HG03159 (cell line): ENCODE measurements at regions not wholly inside any gene's neighbourhood (a gene's known extent, or its start where the extent isn't known, plus 50 kb on each side); places are given as distances from the start of the nearest gene placed in this dataset.
"Not testable (repeated sequence)": the region's sequence is repeated elsewhere in the genome, so short reads cannot be mapped to it uniquely, and the experiment has no call there.

Experiments used
- ATAC-seq: cut with Tn5 transposase; IDR thresholded peaks from one replicate; pipeline ENCODE4 v1.9.1; 2021; ENCODE audit warnings: mild to moderate bottlenecking, moderate library complexity; ENCODE audit not compliant: unreplicated experiment

DNA sequence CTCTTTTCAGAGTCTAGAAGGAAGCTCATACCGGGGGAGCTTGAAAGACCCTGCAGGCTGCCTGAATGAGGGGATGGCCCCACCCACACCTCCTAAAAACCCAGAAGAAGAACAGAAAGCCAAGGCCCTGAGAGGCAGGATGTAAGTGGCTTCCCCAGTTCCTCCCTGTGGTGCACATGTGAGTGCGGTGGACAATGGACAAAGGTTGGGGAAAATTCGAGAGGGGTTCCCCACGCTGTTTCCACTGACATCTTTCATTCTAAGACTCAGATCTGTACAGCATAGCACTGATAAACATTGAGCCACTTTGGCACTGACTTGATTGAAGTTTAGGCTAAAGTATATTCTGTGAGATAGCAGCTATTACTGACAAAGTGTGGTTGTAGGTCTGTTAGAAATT lies 79.5 kb upstream of the UMPS start:
- ATAC-seq: peak; percentile 49

- ATAC-seq: not testable (repeated sequence)
Observed at GRCh38 chr3:124651416-124651815, 78.8 kb upstream of the UMPS start.

- ATAC-seq: no peak
Observed at GRCh38 chr3:124652009-124652408, 78.2 kb upstream of the UMPS start.

- no peak for ATAC-seq
Observed at GRCh38 chr3:124653071-124653796, 77.0 kb upstream of the UMPS start.

GRCh38 chr3:124653797-124654469 lies 76.3 kb upstream of the UMPS start:
- ATAC-seq: no peak

DNA sequence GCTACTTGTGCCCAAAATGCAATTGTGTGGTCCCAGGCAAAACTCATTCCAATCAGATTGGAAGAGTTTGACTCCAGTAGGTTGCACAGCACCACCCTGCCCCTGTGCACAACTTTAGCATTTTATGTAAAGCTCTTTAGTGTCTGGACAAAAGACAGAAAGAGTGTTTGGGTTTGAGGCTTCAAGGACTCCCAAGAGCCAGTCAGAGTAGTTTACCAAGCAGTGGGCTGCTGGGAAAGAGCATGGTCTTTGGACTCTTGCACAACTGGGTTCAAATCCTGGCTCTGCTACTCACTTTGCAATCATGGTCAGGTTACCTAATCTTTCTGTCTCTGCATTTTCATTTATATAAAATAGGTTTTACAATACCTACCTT lies 75.8 kb upstream of the UMPS start:
- no peak for ATAC-seq

- ATAC-seq: no peak
Observed at GRCh38 chr3:124656531-124656930, 73.7 kb upstream of the UMPS start.

DNA sequence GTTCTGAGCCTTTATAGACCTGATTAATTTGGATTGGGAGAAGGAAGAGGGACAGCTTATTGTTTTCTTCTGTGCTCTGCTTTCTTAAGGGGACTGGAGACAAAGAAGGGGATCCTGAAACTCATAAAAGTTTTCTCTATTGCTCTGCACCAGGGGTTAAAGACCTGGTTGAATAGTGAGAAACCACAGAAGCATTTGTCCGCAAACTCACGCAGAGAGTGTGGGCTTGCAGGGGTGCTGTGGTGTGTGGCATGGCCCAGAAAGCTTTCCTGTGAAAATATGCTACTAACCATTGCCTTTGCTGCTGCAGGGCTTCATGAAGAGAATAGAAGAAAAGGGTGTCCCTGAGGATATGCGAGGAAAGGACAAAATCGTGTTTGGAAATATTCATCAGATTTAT lies 73.1 kb upstream of the UMPS start:
- ATAC-seq: no peak

DNA sequence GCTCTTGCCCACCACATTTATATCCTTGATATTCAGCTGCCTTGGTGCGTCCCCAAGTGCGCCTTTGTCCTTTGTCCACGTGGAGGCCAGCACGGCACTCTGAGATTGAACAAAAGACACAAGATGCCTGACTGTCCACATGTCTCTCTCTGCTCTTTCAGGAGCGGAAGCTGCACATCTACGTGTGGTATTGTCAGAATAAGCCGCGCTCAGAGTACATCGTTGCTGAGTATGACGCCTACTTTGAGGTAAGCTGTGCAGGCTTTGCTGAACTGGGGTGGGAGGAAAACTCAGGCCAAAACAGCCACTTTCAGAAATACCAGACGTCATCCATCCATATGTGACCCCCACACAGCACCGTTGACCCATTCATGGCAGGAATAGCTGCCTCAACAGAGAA lies 72.0 kb upstream of the UMPS start:
- ATAC-seq: no peak

DNA sequence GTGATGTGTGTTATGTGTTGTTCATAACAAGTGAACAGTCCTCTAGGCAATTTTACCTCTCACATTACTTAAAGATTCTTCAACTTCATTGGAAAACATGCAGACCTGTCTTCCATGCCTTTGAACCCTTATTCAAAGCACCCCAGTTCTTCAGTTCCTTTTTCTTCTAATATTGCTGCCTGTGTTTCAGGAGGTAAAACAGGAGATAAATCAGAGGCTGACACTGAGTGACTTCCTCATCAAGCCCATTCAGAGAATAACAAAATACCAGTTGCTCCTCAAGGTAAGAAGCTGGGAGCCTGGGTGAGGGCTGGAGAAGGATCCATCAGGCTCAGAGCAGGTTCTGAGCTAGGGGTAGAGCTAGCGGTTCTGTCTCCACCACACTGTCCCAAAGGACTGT lies 71.1 kb upstream of the UMPS start:
- ATAC-seq: no peak

- no peak for ATAC-seq
Observed at GRCh38 chr3:124660599-124660998, 69.7 kb upstream of the UMPS start.

DNA sequence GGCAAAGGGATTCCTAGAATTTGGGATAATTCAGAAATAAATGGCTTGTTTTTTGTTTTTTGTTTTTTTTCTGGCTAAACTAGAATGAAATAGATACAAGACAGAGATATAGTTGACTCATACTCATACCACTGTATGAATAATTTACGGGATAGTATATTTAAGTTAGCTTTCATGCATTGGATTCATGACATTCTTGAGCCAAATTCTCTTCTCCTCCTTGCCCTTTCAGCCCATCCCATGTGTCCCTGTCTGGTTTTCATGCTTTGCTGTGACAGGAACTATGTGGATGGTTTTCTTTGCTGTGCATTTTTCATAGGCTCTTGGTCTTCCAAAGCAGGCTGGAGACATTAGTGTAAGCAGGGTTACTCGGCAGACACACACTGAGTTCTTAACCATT lies 66.6 kb upstream of the UMPS start:
- no peak for ATAC-seq

DNA sequence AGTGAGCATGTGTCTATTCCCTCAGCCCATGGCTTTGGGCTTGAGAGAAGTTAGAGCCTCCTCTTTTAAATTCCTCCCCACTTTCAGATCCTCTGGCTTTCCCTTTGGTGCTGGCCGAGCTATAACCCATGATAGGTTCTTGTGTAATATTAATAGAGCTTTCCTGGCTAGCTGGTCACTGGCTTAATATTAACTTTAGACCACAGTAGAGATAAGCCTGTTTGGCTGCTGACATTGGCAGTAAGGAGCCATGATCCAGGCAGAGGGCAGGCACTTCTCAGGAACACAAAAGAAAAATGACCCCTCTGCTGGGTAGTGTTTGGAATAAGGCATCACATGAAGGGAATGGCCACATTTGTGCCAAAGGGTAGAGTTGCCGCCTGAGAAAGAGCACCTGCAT lies 65.4 kb upstream of the UMPS start:
- no peak for ATAC-seq

DNA sequence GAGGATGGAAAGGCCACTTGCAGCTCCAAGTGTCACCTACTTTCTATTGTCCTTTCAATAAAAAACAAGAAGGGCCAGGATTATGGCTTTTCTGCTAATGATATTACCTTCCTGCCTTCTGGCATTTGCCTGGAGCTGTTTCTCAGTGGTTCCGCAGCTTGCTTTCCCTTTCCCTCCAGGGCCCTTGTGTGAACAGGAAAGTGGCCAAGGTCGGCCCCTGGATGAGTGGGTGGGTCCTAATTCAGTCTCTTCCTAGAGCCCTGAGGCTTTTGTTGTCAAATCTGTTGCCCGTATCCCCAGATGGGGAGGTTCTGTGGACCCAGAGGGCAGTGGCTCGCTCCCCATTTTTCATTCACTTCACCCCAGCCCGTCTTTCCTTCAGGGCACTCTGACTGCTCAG lies 64.2 kb upstream of the UMPS start:
- ATAC-seq: no peak

DNA sequence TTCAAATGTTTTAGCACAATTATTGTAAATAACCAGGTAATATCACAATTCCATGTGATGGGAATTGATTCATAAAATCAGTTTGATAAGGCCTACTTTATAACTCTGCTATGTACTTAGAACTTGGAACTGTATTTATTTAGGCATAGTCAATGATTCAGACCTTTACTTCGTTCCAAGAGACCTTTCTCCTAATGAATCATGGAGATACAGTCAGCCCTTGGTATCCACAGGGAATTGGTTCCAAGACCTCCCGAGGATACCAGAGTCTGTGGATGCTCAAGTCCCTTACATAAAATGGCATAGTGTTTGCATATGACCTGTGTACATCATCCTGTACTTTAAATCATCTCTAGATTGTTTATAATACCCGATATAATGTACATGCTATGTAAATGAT lies 60.8 kb upstream of the UMPS start:
- no peak for ATAC-seq

DNA sequence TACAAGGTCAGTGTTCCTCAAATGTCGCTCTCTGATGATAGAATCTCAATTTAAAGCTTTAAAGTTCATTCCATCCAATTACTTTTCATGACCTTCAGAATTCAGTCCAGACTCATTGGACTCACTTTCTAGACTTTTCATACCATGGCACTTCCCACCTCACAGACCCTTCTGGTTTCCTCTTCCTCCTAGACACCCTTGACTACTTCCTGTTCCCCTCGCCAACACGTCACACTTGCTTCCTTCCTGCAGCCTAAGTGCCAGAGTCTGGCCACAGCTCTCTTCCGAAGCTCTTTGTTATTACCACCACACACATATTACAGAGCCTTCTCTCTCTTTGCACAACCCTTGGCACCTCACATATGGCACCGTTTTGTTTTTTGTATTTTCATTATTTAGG lies 59.1 kb upstream of the UMPS start:
- ATAC-seq: no peak

DNA sequence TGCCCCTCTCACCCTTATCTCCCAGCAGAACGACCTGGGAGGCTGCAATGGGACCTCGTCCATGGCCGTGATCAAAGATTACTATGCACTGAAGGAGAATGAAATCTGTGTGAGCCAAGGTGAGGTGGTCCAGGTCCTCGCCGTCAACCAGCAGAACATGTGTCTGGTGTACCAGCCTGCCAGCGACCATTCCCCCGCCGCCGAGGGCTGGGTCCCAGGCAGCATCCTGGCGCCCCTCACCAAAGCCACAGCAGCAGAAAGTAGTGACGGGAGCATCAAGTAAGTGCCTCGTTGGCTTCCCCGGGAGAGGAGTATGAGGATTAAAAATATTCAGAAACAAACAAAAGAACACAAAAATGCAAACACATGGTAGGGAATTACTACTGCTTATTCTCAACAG lies 55.9 kb upstream of the UMPS start:
- no peak for ATAC-seq

DNA sequence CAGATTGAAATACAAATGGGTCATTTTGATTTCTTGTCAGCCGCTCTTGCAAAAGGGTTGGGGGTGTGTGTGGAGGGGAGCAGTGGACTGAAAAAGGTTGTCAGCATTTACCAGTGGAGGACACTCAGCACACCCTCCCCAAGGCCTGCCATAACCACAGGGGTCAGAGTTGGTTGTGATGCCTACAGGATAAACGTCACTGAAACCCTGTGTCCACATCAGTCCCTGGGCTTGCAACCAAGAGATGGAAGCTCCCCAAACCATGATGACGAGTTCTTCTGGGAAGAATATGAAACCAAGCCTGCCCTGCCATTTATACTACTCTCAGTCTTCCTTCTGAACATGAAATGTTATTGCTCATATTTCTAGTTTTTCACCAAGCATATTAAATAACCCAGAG lies 54.0 kb upstream of the UMPS start:
- ATAC-seq: no peak

DNA sequence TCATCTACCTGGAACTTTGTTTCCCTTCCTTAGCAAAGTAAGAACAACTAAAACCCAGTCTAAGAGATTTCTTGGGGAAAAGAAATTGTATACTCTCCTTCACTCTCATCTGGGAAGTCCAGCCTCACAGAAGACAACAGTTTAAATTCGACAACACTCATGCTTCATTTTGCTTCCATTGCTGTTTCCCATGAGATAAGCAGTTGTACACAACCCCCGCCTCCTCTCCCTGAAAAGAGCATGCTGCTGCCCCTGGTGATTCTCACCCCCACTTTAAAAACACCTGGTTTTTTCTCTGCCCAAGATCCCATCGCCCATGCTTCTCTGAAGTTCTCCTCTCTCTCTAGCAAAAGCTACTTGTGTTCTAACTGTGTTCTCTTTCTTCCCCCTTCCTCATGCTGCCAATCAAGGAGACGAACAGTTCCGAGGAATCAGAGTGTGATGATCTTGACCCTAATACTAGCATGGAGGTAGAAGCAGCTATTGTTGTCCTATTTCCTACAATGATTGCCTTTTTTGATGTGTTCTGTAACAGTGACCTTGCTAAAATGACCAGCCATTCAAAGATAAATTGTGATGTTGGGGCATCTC lies 51.1 kb upstream of the UMPS start:
- no peak for ATAC-seq
